Stimulated activated CD4-positive, alpha-beta T cell treated with anti-CD3 and anti-CD28 coated beads, Interleukin-15, amount 100 ng/mL, for 48 hours (primary cell): ENCODE measurements at regions not wholly inside any gene's neighbourhood (a gene's known extent, or its start where the extent isn't known, plus 50 kb on each side); places are given as distances from the start of the nearest gene placed in this dataset.
"Not testable (repeated sequence)": the region's sequence is repeated elsewhere in the genome, so short reads cannot be mapped to it uniquely, and the experiment has no call there.

Source experiments
- DNase-seq, 2 donors: peaks; one replicate each; pipeline ENCODE4 v3.0.0-alpha.2; 2020; ENCODE audit warnings: low read depth in 2 of 2

GRCh38 chrX:76996641-76997040 is 450.5 kb upstream of the FGF16 start:
- DNase-seq: no peak

GRCh38 chrX:77003530-77003929 is 443.7 kb upstream of the FGF16 start:
- no peak for DNase-seq

GRCh38 chrX:77003956-77004355 is 443.2 kb upstream of the FGF16 start:
- DNase-seq: peak; percentile 21 to 35

- DNase-seq: no peak
Observed at GRCh38 chrX:77009691-77010090, 437.5 kb upstream of the FGF16 start.

- no peak for DNase-seq
Observed at GRCh38 chrX:77014377-77015372, 432.5 kb upstream of the FGF16 start.

GRCh38 chrX:77017093-77017492 is 430.1 kb upstream of the FGF16 start:
- no peak for DNase-seq

- not testable (repeated sequence) for DNase-seq
Observed at GRCh38 chrX:77046180-77046810, 400.9 kb upstream of the FGF16 start.

- no peak for DNase-seq
Observed at GRCh38 chrX:77060572-77060971, 386.6 kb upstream of the FGF16 start.

- DNase-seq: no peak
Observed at GRCh38 chrX:77061022-77061421, 386.2 kb upstream of the FGF16 start.

GRCh38 chrX:77061545-77061944 is 385.6 kb upstream of the FGF16 start:
- no peak for DNase-seq

- DNase-seq: no peak
Observed at GRCh38 chrX:77065896-77066295, 381.3 kb upstream of the FGF16 start.

- no peak for DNase-seq
Observed at GRCh38 chrX:77070202-77070918, 376.8 kb upstream of the FGF16 start.

GRCh38 chrX:77076896-77077295 is 370.3 kb upstream of the FGF16 start:
- DNase-seq: no peak

- DNase-seq: not testable (repeated sequence)
Observed at GRCh38 chrX:77081237-77081636, 366.0 kb upstream of the FGF16 start.

- no peak for DNase-seq
Observed at GRCh38 chrX:77085372-77085771, 361.8 kb upstream of the FGF16 start.

GRCh38 chrX:77087529-77088169 is 359.5 kb upstream of the FGF16 start:
- no peak for DNase-seq

GRCh38 chrX:77088233-77088632 is 359.0 kb upstream of the FGF16 start:
- DNase-seq: no peak

GRCh38 chrX:77114501-77114900 is 332.7 kb upstream of the FGF16 start:
- no peak for DNase-seq

GRCh38 chrX:77118686-77119085 is 328.5 kb upstream of the FGF16 start:
- no peak for DNase-seq

GRCh38 chrX:77119706-77120105 is 327.5 kb upstream of the FGF16 start:
- no peak for DNase-seq

- not testable (repeated sequence) for DNase-seq
Observed at GRCh38 chrX:77123917-77124316, 323.3 kb upstream of the FGF16 start.

- DNase-seq: not testable (repeated sequence)
Observed at GRCh38 chrX:77127571-77127970, 319.6 kb upstream of the FGF16 start.
